ENCODE measurements at regions not wholly inside any gene's neighbourhood (a gene's known extent, or its start where the extent isn't known, plus 50 kb on each side); places are given as distances from the start of the nearest gene placed in this dataset.

DNA sequence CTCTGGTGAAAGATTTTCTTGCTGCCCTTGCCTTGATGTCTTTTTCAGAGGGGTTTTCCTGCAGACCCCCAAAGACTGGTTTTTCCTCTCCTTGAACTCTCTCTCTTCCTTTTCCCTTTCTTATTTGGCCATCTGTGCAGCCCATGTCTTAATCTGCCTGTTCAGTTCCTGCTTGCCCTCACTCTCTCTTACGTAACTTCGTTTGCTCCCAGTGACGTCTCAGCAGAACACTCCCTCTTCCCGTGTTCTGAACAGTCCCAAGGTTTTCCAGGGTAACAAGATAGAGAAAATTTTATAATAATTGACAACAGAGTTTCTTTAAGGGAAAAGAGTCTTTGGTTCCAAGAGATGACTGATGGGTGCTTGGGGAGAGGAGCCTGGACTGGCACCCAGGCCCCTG lies 109.1 kb upstream of the LMO4 start:
- H3K4me2 ChIP-seq, result no peak overlapping the region
- TF ChIP-seq EZH2phosphoT487 (IDR thresholded peaks at IDR 0.05), result no peak
- TF ChIP-seq EZH2 (IDR thresholded peaks at IDR 0.05), result no peak
- TF ChIP-seq, protein P1, sequence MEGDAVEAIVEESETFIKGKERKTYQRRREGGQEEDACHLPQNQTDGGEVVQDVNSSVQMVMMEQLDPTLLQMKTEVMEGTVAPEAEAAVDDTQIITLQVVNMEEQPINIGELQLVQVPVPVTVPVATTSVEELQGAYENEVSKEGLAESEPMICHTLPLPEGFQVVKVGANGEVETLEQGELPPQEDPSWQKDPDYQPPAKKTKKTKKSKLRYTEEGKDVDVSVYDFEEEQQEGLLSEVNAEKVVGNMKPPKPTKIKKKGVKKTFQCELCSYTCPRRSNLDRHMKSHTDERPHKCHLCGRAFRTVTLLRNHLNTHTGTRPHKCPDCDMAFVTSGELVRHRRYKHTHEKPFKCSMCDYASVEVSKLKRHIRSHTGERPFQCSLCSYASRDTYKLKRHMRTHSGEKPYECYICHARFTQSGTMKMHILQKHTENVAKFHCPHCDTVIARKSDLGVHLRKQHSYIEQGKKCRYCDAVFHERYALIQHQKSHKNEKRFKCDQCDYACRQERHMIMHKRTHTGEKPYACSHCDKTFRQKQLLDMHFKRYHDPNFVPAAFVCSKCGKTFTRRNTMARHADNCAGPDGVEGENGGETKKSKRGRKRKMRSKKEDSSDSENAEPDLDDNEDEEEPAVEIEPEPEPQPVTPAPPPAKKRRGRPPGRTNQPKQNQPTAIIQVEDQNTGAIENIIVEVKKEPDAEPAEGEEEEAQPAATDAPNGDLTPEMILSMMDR (IDR thresholded peaks at IDR 0.05), result no peak
- H3F3A ChIP-seq (ENCODE audit: low read depth), result no peaks in the 10 kb centered on the region
- Mint-ChIP-seq H3K4me1 (no peaks in the 10 kb centered on the region), H3K4me3 (no peak overlapping the region), H3K27me3 (ENCODE audit: insufficient read depth, low read depth) (peaks cover 2% of the 10 kb centered on the region), H3K36me3 (no peaks in the 10 kb centered on the region), H3K27ac (no peak overlapping the region), H3K9me3 (no peaks in the 10 kb centered on the region)
- H3K27me3 ChIP-seq, result no peaks in the 10 kb centered on the region
- no peaks in the 10 kb centered on the region for H3K9me3 ChIP-seq (ENCODE audit: low read depth)
- no peaks in the 10 kb centered on the region for H4K20me1 ChIP-seq (ENCODE audit: low read depth)
- no peaks in the 10 kb centered on the region for H3K36me3 ChIP-seq
- no peak overlapping the region for H3K27ac ChIP-seq
- no peak overlapping the region for H3K4me3 ChIP-seq
- no peak for DNase-seq (ENCODE audit: low spot score)
- H2AFZ ChIP-seq (replicated peaks), result no peak overlapping the region
- H3K79me2 ChIP-seq (ENCODE audit: low read depth), result no peaks in the 10 kb centered on the region
- no peaks in the 10 kb centered on the region for H3K4me1 ChIP-seq
- H3K9ac ChIP-seq, result no peak overlapping the region

DNA sequence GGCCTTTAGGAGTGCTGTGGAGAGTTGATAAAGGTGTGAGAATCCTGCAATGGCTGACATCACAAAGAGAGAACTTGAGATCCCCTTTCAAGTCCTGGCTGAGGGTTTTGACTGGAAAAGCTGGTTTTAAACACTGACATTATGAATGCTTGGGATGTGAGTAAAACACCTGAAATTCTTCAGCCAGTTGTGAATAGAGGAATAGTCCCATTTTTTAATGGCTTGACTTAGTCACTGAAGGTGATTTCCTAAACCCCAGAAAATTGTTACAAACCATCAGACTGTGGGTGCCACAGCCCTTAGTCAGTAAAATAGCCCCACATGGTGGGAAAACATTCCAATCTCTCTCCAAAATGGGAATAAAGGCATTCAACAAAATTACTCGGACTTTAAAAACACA lies 107.7 kb upstream of the LMO4 start:
- no peak overlapping the region for H3K4me3 Mint-ChIP-seq
- H3K9ac ChIP-seq, result no peak overlapping the region
- no peaks in the 10 kb centered on the region for H3F3A ChIP-seq (ENCODE audit: low read depth)
- no peaks in the 10 kb centered on the region for H3K9me3 ChIP-seq (ENCODE audit: low read depth)
- peaks cover 2% of the 10 kb centered on the region for H3K27me3 Mint-ChIP-seq (ENCODE audit: insufficient read depth, low read depth)
- H3K27ac ChIP-seq, result no peak overlapping the region
- H3K79me2 ChIP-seq (ENCODE audit: low read depth), result no peaks in the 10 kb centered on the region
- no peaks in the 10 kb centered on the region for H3K4me1 ChIP-seq
- no peaks in the 10 kb centered on the region for H3K9me3 Mint-ChIP-seq
- no peaks in the 10 kb centered on the region for H4K20me1 ChIP-seq (ENCODE audit: low read depth)
- peaks cover 2% of the 10 kb centered on the region for H3K4me1 Mint-ChIP-seq
- H3K4me3 ChIP-seq, result no peak overlapping the region
- no peaks in the 10 kb centered on the region for H3K36me3 Mint-ChIP-seq
- TF ChIP-seq EZH2phosphoT487 (IDR thresholded peaks at IDR 0.05) (no peak), EZH2 (IDR thresholded peaks at IDR 0.05) (no peak)
- TF ChIP-seq, protein P1 (IDR thresholded peaks at IDR 0.05), result no peak
- H2AFZ ChIP-seq (replicated peaks), result no peak overlapping the region
- H3K36me3 ChIP-seq, result no peaks in the 10 kb centered on the region
- H3K27me3 ChIP-seq, result no peaks in the 10 kb centered on the region
- no peak overlapping the region for H3K4me2 ChIP-seq
- H3K27ac Mint-ChIP-seq, result no peak overlapping the region
- DNase-seq (ENCODE audit: low spot score), result no peak

DNA sequence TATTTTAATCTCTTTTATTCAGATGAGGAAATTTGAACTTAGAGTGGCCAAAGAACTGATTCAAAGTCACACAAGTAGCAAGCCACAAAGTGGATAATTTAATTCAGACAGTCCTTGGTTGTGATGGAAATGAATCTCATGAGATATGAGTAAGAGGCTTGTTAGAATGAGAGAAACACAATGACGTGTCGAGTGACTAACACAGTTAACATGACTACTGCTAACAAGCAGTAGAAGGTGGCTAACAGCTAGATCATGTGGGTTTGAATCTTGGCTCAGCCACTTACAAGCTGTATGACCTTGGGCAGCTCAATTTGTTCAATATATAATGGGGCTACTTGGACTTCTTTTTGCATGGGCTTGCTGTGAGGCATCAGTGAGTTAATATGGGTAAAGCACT lies 104.5 kb upstream of the LMO4 start:
- no peak overlapping the region for H2AFZ ChIP-seq (replicated peaks)
- H3F3A ChIP-seq (ENCODE audit: low read depth), result no peaks in the 10 kb centered on the region
- H3K4me3 ChIP-seq, result no peak overlapping the region
- no peaks in the 10 kb centered on the region for H3K79me2 ChIP-seq (ENCODE audit: low read depth)
- Mint-ChIP-seq H3K4me3 (no peak overlapping the region), H3K36me3 (no peaks in the 10 kb centered on the region), H3K9me3 (no peaks in the 10 kb centered on the region), H3K27me3 (ENCODE audit: insufficient read depth, low read depth) (no peaks in the 10 kb centered on the region), H3K27ac (no peak overlapping the region), H3K4me1 (peaks cover 9% of the 10 kb centered on the region)
- H4K20me1 ChIP-seq (ENCODE audit: low read depth), result no peaks in the 10 kb centered on the region
- H3K4me2 ChIP-seq, result no peak overlapping the region
- H3K27ac ChIP-seq, result no peak overlapping the region
- no peaks in the 10 kb centered on the region for H3K36me3 ChIP-seq
- H3K4me1 ChIP-seq, result peaks cover 7% of the 10 kb centered on the region
- H3K27me3 ChIP-seq, result no peaks in the 10 kb centered on the region
- H3K9me3 ChIP-seq (ENCODE audit: low read depth), result no peaks in the 10 kb centered on the region
- no peak for TF ChIP-seq EZH2 (IDR thresholded peaks at IDR 0.05)
- no peak for TF ChIP-seq EZH2phosphoT487 (IDR thresholded peaks at IDR 0.05)
- TF ChIP-seq, protein P1 (IDR thresholded peaks at IDR 0.05), result no peak
- no peak overlapping the region for H3K9ac ChIP-seq
- DNase-seq (ENCODE audit: low spot score), result no peak

DNA sequence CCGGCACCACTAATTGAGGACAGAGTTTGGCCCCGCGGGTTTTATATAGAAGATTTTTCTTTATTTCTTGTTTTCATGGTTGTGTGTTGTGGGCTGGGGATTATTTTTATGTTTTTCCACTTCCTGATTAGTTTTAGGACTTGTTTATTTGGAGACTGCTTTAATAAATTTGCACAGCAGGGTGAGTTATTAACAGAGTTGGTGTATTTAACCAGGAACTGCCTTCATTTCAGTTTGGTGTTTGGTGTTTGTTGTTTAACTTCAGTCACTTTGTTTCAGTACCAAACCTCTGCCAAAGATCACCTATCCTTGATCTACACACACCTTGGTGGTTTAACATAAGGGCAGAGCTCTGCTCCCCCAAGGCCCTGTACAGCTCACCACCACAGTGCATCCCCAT lies 103.5 kb upstream of the LMO4 start:
- Mint-ChIP-seq H3K36me3 (no peaks in the 10 kb centered on the region), H3K27me3 (ENCODE audit: insufficient read depth, low read depth) (no peaks in the 10 kb centered on the region), H3K27ac (no peak overlapping the region), H3K9me3 (no peaks in the 10 kb centered on the region), H3K4me1 (peaks cover 9% of the 10 kb centered on the region), H3K4me3 (no peak overlapping the region)
- H3K36me3 ChIP-seq, result no peaks in the 10 kb centered on the region
- no peaks in the 10 kb centered on the region for H4K20me1 ChIP-seq (ENCODE audit: low read depth)
- H3K4me2 ChIP-seq, result no peak overlapping the region
- H3K4me3 ChIP-seq, result no peak overlapping the region
- no peak overlapping the region for H2AFZ ChIP-seq (replicated peaks)
- H3K79me2 ChIP-seq (ENCODE audit: low read depth), result no peaks in the 10 kb centered on the region
- no peaks in the 10 kb centered on the region for H3F3A ChIP-seq (ENCODE audit: low read depth)
- no peak for DNase-seq (ENCODE audit: low spot score)
- no peaks in the 10 kb centered on the region for H3K27me3 ChIP-seq
- H3K9ac ChIP-seq, result no peak overlapping the region
- H3K9me3 ChIP-seq (ENCODE audit: low read depth), result no peaks in the 10 kb centered on the region
- TF ChIP-seq EZH2 (IDR thresholded peaks at IDR 0.05) (no peak), EZH2phosphoT487 (IDR thresholded peaks at IDR 0.05) (no peak)
- TF ChIP-seq, protein P1 (IDR thresholded peaks at IDR 0.05), result no peak
- H3K27ac ChIP-seq, result no peak overlapping the region
- H3K4me1 ChIP-seq, result peaks cover 7% of the 10 kb centered on the region
